HG02885 (cell line): ENCODE measurements at regions not wholly inside any gene's neighbourhood (a gene's known extent, or its start where the extent isn't known, plus 50 kb on each side); places are given as distances from the start of the nearest gene placed in this dataset.

Source experiments
- ATAC-seq: cut with Tn5 transposase; IDR thresholded peaks from one replicate; pipeline ENCODE4 v1.9.1; 2021; ENCODE audit warnings: mild to moderate bottlenecking; ENCODE audit not compliant: unreplicated experiment, poor library complexity

- ATAC-seq = no peak
These were observed 167.8 kb upstream of the PCDH18 start for GRCh38 chr4:137700072-137700471.

- ATAC-seq = no peak
These were observed 161.8 kb upstream of the PCDH18 start for GRCh38 chr4:137694138-137694537.

GRCh38 chr4:137693641-137694040, 161.3 kb upstream of the PCDH18 start:
- ATAC-seq = no peak

- ATAC-seq = no peak
These were observed 159.9 kb upstream of the PCDH18 start for GRCh38 chr4:137692205-137692604.

GRCh38 chr4:137688651-137689050, 156.4 kb upstream of the PCDH18 start:
- no peak for ATAC-seq

- ATAC-seq = no peak
These were observed 153.1 kb upstream of the PCDH18 start for GRCh38 chr4:137685357-137685756.

GRCh38 chr4:137681081-137681480, 148.8 kb upstream of the PCDH18 start:
- no peak for ATAC-seq

- ATAC-seq = no peak
These were observed 146.5 kb upstream of the PCDH18 start for GRCh38 chr4:137678796-137679195.

- ATAC-seq = no peak
These were observed 145.6 kb upstream of the PCDH18 start for GRCh38 chr4:137677863-137678262.

- no peak for ATAC-seq
These were observed 144.2 kb upstream of the PCDH18 start for GRCh38 chr4:137676357-137676998.

GRCh38 chr4:137674066-137674465, 141.8 kb upstream of the PCDH18 start:
- no peak for ATAC-seq

GRCh38 chr4:137668885-137669545, 136.7 kb upstream of the PCDH18 start:
- ATAC-seq = no peak

GRCh38 chr4:137664416-137664815, 132.1 kb upstream of the PCDH18 start:
- ATAC-seq = no peak

GRCh38 chr4:137664046-137664387, 131.7 kb upstream of the PCDH18 start:
- no peak for ATAC-seq

- no peak for ATAC-seq
These were observed 131.2 kb upstream of the PCDH18 start for GRCh38 chr4:137663251-137664045.

GRCh38 chr4:137661693-137662092, 129.4 kb upstream of the PCDH18 start:
- ATAC-seq = no peak

- no peak for ATAC-seq
These were observed 127.9 kb upstream of the PCDH18 start for GRCh38 chr4:137660211-137660610.

GRCh38 chr4:137659431-137659830, 127.1 kb upstream of the PCDH18 start:
- no peak for ATAC-seq

GRCh38 chr4:137656661-137657060, 124.4 kb upstream of the PCDH18 start:
- ATAC-seq = no peak

- ATAC-seq = no peak
These were observed 123.0 kb upstream of the PCDH18 start for GRCh38 chr4:137655302-137655701.

- no peak for ATAC-seq
These were observed 118.8 kb upstream of the PCDH18 start for GRCh38 chr4:137651128-137651527.
